ENCODE measurements at regions not wholly inside any gene's neighbourhood (a gene's known extent, or its start where the extent isn't known, plus 50 kb on each side); places are given as distances from the start of the nearest gene placed in this dataset.

DNA sequence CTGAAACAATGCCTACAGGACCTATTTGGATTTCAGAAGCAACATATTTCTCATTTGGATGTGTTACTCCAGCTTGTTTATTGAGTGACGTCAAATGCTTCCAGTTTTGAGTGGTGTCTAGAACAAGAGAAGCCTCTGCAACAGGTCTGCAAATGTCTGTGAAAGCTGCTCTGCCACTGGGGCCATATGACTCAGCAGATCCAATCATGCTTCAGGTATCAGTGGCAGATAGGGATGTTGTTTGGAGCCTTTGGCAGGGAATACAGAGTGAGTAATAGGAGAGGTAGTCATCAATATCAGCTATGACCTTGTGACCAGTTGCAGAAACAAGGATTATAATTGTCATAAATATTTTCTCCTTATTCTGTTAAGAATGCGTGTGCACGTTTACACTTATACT lies 141.1 kb upstream of the ZXDA start:
- TF ChIP-seq, protein P1, sequence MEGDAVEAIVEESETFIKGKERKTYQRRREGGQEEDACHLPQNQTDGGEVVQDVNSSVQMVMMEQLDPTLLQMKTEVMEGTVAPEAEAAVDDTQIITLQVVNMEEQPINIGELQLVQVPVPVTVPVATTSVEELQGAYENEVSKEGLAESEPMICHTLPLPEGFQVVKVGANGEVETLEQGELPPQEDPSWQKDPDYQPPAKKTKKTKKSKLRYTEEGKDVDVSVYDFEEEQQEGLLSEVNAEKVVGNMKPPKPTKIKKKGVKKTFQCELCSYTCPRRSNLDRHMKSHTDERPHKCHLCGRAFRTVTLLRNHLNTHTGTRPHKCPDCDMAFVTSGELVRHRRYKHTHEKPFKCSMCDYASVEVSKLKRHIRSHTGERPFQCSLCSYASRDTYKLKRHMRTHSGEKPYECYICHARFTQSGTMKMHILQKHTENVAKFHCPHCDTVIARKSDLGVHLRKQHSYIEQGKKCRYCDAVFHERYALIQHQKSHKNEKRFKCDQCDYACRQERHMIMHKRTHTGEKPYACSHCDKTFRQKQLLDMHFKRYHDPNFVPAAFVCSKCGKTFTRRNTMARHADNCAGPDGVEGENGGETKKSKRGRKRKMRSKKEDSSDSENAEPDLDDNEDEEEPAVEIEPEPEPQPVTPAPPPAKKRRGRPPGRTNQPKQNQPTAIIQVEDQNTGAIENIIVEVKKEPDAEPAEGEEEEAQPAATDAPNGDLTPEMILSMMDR (conservative IDR thresholded peaks at IDR 0.05; ENCODE audit: control insufficient read depth, insufficient read depth, low read depth, low read length): no peak
- H3K4me3 ChIP-seq (ENCODE audit: control insufficient read depth, low read depth, low read length): no peak overlapping the region
- no peak for DNase-seq (ENCODE audit: low read depth)

DNA sequence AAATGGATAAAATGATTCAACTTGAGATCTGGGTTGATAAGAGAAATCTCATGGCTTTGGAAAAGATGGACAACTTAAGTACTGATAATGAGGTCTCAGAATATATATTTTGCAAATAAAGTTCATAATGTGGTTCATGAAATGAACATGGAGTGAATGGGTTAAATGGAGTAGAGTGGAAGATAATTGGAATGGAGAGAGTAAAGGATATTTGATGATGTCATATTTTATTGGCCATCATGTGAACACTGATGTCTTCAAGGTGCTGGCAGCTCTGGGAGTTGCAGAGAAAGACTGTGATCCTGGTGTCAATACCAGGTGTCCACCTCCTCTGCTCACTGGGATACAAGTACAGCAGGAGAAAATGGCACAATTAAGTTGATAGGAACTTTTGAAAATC lies 133.9 kb upstream of the ZXDA start:
- H3K4me3 ChIP-seq (ENCODE audit: control insufficient read depth, low read depth, low read length): no peak overlapping the region
- DNase-seq (ENCODE audit: low read depth): no peak
- TF ChIP-seq, protein P1 (conservative IDR thresholded peaks at IDR 0.05; ENCODE audit: control insufficient read depth, insufficient read depth, low read depth, low read length): no peak

DNA sequence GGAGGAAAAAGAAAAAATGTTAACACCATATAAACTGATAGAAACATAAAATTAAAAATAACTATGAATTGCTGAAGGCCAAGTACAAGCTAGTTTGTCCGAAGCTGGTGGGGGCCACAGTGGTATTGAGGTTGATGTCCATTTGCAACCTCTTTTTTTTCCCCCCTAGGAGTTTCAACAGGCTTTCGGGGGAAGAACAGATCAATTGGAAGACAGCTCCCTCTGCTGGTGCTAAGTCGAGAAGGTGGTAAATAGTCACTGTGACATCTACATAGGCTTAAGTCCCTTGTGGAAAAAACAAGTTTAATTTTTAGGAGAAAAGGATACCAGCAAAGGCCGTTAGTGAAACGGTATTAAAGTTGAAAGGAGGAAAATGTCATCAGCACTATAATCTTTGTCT lies 115.7 kb upstream of the ZXDA start:
- TF ChIP-seq, protein P1 (conservative IDR thresholded peaks at IDR 0.05; ENCODE audit: control insufficient read depth, insufficient read depth, low read depth, low read length): peak; percentile 56
- no peak overlapping the region for H3K4me3 ChIP-seq (ENCODE audit: control insufficient read depth, low read depth, low read length)
- DNase-seq (ENCODE audit: low read depth): peak; percentile 40

DNA sequence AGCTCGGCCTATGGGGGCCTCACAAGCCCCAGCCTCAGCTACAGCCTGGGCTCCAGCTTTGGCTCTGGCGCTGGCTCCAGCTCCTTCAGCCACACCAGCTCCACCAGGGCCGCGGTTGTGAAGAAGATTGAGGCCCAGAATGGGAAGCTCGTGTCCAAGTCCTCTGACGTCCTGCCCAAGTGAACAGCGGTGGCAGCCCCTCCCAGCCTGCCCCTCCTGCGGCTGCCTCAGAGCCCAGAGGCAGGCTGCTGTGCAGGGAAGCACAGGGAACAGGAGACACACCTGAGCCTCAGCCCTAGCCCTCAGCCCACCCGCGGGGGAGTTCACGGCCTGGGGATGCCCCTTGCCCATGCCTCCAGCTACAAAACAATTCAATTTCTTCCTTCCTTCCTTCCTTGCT lies 75.7 kb upstream of the ZXDA start:
- no peak for DNase-seq (ENCODE audit: low read depth)
- no peak overlapping the region for H3K4me3 ChIP-seq (ENCODE audit: control insufficient read depth, low read depth, low read length)
- TF ChIP-seq, protein P1 (conservative IDR thresholded peaks at IDR 0.05; ENCODE audit: control insufficient read depth, insufficient read depth, low read depth, low read length): no peak

DNA sequence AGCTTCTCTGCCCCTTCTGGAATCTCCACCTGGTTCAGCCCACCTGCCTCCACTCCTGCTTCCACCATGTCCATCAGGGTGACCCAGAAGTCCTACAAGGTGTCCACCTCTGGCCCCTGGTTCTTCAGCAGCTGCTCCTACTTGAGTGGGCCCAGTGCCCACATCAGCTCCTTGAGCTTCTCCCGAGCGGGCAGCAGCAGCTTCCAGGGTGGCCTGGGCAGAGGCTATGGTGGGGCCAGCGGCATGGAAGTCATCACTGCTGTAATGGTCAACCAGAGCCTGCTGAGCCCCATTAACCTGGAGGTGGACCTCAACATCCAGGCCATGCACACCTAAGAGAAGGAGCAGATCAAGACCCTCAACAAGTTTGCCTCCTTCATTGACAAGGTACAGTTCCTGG lies 74.4 kb upstream of the ZXDA start:
- H3K4me3 ChIP-seq (ENCODE audit: control insufficient read depth, low read depth, low read length): no peak overlapping the region
- TF ChIP-seq, protein P1 (conservative IDR thresholded peaks at IDR 0.05; ENCODE audit: control insufficient read depth, insufficient read depth, low read depth, low read length): no peak
- DNase-seq (ENCODE audit: low read depth): no peak

DNA sequence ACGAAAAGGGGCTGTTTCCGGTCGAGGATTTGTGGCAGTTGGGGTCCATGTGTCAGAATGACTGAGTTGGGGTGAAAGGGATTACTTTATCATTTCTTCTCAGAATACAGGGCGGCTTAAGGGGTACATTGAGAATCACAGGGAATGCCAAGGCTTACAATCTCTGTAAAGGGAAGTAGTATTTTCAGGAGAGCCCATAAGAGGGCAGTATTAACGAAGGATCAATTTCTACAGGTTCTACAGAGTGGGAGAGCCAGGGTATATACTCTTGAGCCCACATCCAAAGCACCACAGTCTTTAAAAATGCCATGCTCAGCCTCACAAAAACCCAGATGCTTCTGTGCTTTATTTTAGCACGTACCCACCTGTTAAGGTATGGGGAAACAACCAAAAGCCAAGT lies 67.7 kb upstream of the ZXDA start:
- DNase-seq (ENCODE audit: low read depth): no peak
- H3K4me3 ChIP-seq (ENCODE audit: control insufficient read depth, low read depth, low read length): no peak overlapping the region
- TF ChIP-seq, protein P1 (conservative IDR thresholded peaks at IDR 0.05; ENCODE audit: control insufficient read depth, insufficient read depth, low read depth, low read length): no peak

DNA sequence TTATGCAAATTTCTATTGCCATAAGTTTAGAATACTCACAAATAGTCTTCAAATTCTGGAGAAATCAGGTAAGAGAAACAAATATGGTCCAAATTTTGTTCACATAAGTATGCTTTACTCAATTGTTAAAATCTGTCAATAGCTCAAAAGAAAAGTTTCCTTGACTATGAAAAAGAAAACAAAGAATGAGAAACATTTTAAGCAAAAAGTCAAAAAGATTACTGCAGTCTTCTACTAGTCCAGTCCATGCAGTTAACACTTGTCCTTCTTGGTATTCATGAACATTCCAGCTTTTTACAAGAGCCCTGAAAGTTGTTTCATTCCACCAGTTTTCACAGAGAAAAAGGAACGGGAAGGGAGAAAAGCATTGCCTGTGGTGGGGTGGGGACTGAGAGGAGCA lies 54.7 kb upstream of the ZXDA start:
- no peak overlapping the region for H3K4me3 ChIP-seq (ENCODE audit: control insufficient read depth, low read depth, low read length)

More for the DNA sequence above, 54.7 kb upstream of the ZXDA start:
- peak; percentile 1 for DNase-seq (ENCODE audit: low read depth)
- TF ChIP-seq, protein P1 (conservative IDR thresholded peaks at IDR 0.05; ENCODE audit: control insufficient read depth, insufficient read depth, low read depth, low read length): no peak

Measured in fibroblast of mammary gland (primary cell).